ENCODE measurements at regions not wholly inside any gene's neighbourhood (a gene's known extent, or its start where the extent isn't known, plus 50 kb on each side); places are given as distances from the start of the nearest gene placed in this dataset.

GRCh38 chr2:71860381-71860926 lies 287.2 kb downstream of the CYP26B1 start:
- DNase-seq, result no peak

DNA sequence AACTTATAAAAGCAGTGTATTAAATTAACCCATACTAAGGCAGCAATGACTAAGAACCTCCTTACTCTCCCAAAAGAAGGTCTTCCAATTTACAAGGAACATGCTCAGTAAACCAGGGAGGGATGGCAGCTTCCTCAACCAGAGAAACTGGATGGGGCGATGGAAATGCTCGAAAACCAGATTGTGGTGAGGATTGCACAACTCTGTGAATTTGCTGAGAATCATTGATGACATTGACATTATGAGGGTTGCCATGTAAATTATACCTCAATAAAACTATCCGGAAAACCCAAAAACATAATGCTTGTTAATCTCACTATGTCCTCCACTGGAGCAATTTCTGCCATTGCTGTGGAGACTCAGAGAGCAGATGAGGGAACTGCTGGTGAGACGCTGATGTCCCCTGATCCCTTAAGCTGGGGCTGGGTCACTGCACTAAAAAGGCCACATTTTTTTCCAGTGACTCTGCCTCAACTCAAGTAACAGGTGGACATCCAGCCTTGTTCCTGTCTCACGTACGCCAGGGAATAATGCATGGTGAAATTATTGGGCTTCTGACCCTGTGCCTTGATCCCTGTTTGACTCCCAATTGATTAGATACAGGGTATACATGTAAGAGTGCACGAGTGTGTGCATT lies 288.3 kb downstream of the CYP26B1 start:
- no peak for DNase-seq

- no peak for DNase-seq
These were observed 289.6 kb downstream of the CYP26B1 start for GRCh38 chr2:71858071-71858470.

DNA sequence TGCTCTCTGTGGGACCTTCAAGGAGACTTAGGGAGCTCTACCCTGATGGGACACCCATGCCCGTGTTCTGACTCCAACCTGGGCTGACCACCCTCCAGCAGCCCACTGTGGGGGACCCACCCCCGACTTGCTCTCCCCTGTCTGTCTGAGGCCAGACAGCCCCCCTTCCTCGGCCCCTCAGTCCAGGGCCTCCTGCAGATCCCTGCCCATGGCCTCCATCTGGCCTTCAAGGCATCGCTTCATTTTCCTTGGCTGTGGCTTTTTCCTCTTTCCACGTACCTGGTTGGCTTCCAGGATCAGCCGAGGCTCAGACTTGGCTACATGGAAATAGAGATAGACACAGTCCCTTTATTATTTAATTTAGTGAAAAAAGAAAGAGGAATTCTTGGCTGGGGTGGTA lies 290.0 kb downstream of the CYP26B1 start:
- no peak for DNase-seq

- no peak for DNase-seq
These were observed 290.7 kb downstream of the CYP26B1 start for GRCh38 chr2:71856773-71857525.

DNA sequence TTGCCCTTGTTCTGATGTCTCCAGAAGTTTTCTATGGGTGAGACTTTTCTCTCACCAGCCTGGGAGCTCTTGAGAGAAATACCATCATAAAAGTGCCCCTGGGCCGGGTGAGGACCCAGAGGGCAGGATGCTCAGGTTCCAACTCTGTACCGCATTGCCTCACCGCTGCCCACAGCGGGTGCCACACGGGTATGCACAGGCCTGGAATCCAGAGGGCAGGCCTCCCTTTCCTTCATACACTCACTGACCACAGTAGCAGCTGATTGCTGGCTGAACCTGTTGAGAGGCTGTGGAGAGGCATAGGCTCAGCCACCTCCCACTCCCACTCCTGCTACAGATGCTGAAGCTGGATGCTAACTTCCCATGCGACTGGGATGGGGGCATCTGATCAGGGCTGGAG lies 293.8 kb downstream of the CYP26B1 start:
- no peak for DNase-seq

- DNase-seq, result no peak
These were observed 295.4 kb downstream of the CYP26B1 start for GRCh38 chr2:71852141-71852711.

DNA sequence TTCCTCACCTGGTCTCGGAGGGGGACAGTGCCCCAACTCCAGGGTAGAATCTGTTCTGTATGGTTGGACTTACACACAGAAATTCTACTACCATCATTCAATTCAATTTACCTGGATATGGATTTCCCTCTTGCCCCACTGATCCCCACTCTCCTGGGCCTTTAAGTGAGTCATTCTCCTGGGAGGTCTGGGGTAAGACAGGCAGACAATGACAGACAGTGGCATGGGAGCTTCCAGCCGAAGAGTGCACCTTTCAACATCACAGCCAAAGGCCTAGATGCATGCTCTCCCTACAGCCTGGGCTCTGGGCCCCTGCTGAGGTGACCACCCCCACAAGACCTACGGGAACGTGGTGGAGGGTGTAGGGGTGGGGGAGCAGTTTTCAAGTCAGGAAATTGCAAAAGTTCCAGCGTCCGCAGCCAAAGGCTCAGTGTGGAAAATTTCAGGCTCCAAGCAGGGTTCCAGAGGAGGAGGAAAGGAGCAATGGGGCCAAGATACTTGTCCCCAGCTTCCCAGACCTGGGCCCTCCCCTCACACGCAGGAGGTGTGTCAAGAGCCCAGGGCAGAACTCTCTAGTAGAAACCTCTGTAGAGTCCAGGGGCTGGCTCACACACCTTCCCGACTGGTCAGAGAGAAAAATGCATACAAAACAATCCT lies 296.4 kb downstream of the CYP26B1 start:
- DNase-seq, result no peak

- DNase-seq, result no peak
These were observed 297.3 kb downstream of the CYP26B1 start for GRCh38 chr2:71850306-71850801.

DNA sequence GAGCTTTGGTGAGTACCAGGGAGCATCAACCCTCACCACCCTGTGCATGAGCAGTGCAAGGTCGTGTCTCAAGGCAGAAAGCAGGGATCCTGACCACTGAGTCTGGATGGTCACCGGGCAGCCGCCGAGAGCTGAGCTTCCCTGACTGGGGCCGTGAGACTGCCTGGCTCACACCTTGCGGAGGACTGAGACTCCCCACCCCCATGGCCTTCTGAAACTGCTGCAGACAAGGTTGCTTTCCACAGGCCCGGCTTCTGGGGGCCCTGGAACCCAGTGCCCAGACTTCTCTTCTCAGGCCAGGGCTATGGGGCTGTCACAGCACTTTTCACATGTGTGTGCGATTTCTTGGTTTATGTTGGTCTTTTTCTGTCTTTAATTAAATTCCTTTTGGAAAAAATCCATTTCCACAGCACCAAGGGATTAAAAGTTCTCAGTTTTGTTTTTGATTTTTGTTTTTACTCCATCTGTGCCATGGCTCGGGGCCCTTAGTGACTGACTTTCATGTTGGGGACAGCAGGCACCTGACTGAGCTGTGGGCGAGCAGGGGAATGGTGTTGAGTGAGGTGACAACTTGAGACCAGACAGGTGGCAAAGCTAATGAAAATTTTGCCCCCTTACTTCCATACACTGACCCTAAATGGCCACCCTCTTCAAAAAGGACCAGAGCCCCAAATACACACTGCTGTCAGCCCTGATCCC lies 297.9 kb downstream of the CYP26B1 start:
- DNase-seq, result no peak

DNA sequence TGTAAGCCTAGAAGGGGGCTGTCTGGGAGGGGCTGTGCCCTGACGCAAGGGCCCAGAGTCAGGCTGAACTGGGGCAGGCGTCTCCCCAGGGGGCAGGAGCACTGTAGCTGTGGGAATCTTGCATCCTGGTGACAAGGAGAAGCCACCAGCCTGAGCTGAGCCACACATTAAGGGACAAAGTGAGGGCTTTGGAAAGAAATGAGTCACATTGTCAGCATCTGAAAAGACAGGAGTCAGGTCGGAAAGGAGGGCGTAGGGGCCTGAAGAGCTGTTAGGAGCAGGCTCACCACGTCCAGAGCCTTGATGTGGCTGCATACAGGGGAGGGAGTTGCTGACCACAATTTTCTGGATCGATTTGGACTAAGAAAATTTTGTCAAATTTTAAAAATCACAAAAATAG lies 298.6 kb downstream of the CYP26B1 start:
- DNase-seq, result no peak

GRCh38 chr2:71846669-71847291 lies 300.9 kb downstream of the CYP26B1 start:
- DNase-seq, result no peak

- DNase-seq, result no peak
These were observed 301.6 kb downstream of the CYP26B1 start for GRCh38 chr2:71846072-71846471.

- no peak for DNase-seq
These were observed 302.7 kb downstream of the CYP26B1 start for GRCh38 chr2:71844967-71845366.

DNA sequence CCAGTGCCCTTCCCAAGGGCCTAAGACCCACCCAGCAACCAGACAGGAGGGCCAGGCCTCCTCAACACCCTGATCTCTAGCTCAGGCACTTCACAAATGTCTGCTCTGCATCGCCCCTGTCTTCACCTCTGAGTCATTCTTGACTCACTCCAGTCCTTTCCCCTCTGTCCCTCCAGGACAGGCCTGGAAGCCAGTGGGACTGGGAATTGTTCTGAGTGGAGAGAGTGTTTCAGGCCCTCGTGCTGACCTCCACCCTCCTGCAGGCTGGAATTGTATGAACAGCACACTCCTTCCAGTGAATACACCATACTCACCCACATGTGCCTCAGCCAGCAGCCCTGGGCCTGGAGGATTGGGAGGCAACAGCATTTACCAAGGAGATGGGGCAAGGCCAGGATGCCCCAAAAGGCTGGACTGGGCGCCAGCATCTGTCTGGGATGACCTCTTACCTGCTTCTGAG lies 304.2 kb downstream of the CYP26B1 start:
- DNase-seq, result no peak

DNA sequence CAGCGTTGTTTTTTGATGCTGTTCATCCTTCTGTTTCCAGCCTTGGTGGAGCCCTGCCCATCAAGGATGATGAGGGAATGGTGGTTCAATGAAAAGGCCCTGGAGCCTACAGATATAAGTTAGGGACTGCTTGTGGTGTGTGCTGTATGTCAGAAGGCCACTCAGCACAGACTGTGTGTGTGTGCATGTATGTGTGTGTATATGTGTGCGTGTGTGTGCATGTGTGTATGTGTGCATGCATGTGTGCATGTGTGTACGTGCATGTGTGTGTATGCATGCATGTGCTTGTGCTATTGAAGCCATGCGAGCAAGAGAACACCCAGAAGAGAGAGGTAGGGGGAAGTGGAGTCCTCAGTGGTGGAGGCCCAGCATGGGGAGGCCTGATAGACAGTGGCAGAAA lies 304.9 kb downstream of the CYP26B1 start:
- DNase-seq, result no peak

DNA sequence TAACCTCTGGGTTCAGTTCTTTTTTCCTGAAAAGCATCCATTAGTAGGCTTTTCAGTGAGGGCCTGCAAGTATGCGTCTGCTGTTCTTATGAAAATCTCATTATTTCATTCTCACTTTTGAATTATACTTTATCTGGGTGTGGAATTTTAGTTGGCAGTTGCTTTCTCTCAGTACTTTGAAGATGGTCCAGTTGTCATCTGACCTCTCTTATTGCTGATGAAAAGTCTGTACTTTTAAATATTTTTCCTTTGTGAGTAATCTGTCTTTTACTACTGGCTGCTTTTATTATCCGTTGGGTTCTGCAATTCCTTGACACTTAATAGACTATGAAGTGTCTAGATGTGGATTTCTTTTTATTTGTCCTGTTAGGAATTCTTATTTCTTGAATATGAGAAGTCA lies 307.8 kb downstream of the CYP26B1 start:
- DNase-seq, result no peak

- DNase-seq, result no peak
These were observed 312.9 kb downstream of the CYP26B1 start for GRCh38 chr2:71834796-71835195.

- no peak for DNase-seq
These were observed 313.7 kb downstream of the CYP26B1 start for GRCh38 chr2:71833855-71834560.

- no peak for DNase-seq
These were observed 314.4 kb downstream of the CYP26B1 start for GRCh38 chr2:71833272-71833671.

- no peak for DNase-seq
These were observed 314.8 kb downstream of the CYP26B1 start for GRCh38 chr2:71832844-71833243.

All from NK-92 treated with Interleukin-12 subunit alpha and Interleukin-12 subunit beta, amount 100 ng/mL, for 24 hours (cell line).